Omental fat pad (tissue), 3 donors: ENCODE measurements at regions not wholly inside any gene's neighbourhood (a gene's known extent, or its start where the extent isn't known, plus 50 kb on each side); places are given as distances from the start of the nearest gene placed in this dataset.

Experiments
- ATAC-seq: fragments of 150-250 bp; one replicate; pipeline ENCODE4 v1.9.1; 2016; ENCODE audit warnings: mild to moderate bottlenecking, moderate library complexity; ENCODE audit not compliant: low FRiP score
- DNase-seq: peaks from one replicate; pipeline ENCODE4 v3.0.0-alpha.2; 2019; ENCODE audit warnings: low spot score
- TF ChIP-seq, protein P1 (sequence below), 3 donors: fragments of 450-650 bp; IDR thresholded peaks; one replicate each; pipeline ENCODE4 v1.5.1; 2016 to 2017; ENCODE audit warnings: antibody characterized with exemption in 3 of 3, mild to moderate bottlenecking in 3 of 3, moderate library complexity in 2 of 3

DNA sequence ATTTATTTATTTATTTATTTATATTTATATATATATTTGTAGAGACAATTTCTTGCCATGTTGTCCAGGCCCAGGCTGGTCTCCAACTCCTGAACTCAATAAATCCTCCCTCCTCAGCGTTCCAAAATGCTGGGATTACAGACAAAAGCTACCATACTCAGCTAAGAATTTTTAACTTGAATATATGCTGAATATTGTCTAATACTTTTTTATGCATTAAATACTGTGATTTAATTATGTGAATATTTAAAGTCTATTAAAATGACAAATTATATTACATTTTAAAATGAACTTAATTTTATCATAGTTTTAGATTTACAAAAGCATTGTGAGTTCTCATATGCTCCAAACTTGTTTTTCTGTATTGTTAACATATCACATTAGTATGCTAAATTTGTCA is 1022.4 kb downstream of the GRIK2 start:
- TF ChIP-seq, protein P1, sequence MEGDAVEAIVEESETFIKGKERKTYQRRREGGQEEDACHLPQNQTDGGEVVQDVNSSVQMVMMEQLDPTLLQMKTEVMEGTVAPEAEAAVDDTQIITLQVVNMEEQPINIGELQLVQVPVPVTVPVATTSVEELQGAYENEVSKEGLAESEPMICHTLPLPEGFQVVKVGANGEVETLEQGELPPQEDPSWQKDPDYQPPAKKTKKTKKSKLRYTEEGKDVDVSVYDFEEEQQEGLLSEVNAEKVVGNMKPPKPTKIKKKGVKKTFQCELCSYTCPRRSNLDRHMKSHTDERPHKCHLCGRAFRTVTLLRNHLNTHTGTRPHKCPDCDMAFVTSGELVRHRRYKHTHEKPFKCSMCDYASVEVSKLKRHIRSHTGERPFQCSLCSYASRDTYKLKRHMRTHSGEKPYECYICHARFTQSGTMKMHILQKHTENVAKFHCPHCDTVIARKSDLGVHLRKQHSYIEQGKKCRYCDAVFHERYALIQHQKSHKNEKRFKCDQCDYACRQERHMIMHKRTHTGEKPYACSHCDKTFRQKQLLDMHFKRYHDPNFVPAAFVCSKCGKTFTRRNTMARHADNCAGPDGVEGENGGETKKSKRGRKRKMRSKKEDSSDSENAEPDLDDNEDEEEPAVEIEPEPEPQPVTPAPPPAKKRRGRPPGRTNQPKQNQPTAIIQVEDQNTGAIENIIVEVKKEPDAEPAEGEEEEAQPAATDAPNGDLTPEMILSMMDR (IDR thresholded peaks at IDR 0.05), result no peak
- no peak for ATAC-seq
- no peak for DNase-seq

DNA sequence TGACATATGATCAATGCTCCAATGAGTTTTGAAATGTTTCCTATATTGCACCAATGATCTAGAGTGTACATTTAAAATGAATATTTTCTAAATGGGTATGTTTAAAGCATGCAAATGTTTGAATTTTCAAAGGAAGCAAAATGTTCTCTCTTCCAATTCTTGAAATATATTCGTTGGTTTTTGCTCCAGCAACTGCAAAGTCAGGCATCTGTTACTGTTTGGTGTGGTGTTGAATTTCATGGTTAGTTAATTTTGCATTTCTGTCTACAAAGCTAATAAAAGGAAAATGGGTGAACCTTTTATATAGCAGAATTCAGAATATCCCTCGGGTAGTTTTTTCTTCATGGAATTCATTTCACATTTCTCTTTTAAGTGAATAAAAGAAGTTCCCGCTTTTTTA is 1018.3 kb downstream of the GRIK2 start:
- no peak for ATAC-seq
- TF ChIP-seq, protein P1 (IDR thresholded peaks at IDR 0.05), result no peak

DNA sequence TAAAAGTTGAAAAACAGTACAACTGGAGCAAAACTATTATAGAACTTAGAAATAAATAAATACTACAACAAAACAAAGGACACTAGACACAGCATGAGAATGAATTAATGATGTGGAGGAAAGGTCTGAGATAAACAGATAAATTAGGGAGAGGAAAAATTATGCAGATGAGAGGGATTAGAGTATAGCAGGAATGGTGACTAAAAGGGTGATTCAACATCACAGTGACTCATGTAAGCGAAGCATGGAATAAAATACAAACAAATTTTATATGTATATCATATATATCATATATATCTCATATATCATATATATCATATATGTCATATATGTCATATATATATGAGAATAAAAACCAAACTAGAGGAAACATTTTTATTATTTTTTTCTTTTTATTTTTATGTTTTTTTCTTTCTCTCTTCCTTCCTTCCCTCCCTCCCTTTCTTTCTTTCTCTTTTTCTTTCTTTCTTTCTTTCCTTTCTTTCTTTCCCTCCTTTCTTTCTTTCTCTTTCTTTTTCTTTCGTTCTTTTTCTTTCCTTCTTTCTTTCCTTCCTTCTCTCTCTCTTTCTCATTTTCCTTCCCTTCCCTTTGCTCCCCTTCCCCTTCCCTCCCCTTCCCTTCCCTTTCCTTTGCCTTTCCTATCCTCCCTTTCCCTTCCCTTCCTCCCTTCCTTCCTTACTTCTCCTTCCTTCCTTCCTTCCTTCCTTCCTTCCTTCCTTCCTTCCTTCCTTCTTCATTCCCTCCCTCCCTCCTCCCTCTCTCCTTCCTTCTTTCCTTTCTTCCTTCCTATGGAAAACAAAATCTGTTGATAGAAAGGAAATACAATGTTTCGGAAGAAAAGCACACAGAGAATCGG is 1014.6 kb downstream of the GRIK2 start:
- ATAC-seq (no peak), DNase-seq (no peak)
- TF ChIP-seq, protein P1 (IDR thresholded peaks at IDR 0.05), result no peak

More for the DNA sequence above, 1018.3 kb downstream of the GRIK2 start:
- DNase-seq, result no peak

DNA sequence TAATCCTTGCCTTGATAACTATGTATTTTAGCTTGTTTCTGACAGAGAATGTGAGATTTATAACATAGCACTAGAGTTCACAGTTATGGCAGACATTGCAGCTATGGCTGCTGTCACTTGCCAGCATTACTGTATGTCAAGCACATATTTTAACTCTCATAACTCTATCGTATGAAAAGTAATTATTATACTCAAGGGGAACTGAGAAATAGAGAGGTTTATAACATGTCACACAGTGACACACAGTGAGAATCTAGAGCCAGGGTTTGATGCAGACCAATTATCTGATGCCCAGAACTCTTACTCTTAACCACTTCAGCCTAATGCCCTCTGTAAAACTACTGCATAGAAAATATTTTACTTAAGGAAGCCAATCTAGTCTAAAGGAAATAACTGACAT is 1012.4 kb downstream of the GRIK2 start:
- TF ChIP-seq, protein P1 (IDR thresholded peaks at IDR 0.05), result no peak
- DNase-seq (no peak), ATAC-seq (no peak)

DNA sequence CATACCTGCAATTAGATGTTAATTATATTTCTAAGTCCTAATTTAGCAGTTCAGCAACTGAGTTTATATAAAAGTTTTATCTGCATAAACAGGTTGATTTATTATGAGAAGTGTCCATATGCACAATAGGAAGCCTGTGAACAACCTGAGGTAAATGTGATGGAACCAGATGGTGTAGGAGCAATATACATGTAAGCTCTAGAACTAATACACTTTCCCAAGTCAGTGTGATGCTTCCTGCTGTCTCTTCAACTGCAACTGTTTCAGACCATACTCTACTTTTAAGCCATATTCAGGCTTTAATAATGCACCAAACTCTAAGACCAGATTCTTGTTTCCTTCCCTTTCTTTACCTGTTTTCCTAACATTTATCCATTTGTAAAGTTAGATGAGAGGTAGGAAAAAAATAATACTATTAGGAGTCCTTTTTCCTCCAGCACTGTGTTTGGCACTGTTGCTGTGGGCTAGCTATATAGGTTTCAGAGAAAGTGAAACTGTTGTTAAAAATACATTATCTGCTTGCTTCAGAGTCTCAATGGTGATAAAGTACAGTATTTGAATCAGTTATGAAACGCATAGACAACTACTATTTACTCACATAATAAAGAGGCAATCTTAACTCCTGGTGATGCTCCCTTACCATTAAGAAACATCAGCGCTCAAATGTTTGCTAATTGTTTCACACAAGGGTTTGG is 1009.3 kb downstream of the GRIK2 start:
- no peak for DNase-seq
- TF ChIP-seq, protein P1 (IDR thresholded peaks at IDR 0.05), result no peak
- no peak for ATAC-seq

DNA sequence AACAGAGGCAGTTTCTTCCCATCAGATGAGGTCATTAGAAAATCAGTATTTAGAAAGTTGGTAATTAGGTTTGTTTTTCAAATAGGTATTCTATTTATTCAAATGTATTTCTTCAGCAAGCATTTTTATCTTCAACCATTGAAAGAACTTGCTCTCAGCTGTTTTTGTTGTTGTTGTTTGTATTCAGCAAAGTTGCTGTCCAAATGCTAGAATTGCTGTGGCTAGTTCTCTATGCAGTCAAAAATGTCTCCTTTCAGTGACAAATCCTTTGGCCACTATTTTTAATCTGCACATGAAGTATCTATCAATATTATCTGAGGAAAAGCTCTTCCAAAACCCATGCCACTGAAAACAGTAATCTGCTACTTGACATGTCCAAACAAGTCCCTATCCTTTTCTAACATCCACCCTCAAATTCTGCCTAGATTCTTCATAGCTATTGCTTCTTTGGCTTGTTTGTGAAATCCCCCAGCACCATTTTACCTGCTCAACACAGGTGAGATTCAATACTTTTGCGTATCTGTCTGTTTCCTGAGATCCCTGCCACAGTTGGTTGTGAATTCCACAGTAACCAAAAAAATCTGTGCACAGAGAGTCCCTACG is 1005.4 kb downstream of the GRIK2 start:
- TF ChIP-seq, protein P1 (IDR thresholded peaks at IDR 0.05), result no peak
- DNase-seq, result no peak
- no peak for ATAC-seq
